ENCODE measurements at regions not wholly inside any gene's neighbourhood (a gene's known extent, or its start where the extent isn't known, plus 50 kb on each side); places are given as distances from the start of the nearest gene placed in this dataset.

GRCh38 chr7:26600411-26600810 lies 264.0 kb downstream of the SKAP2 start:
- Histone ChIP-seq H3K36me3 (ENCODE audit: insufficient read depth, low read length) (no peaks in the 10 kb centered on the region), H3F3A (ENCODE audit: low read depth) (no peaks in the 10 kb centered on the region), H2AFZ (ENCODE audit: low read length) (no peak overlapping the region), H4K20me1 (ENCODE audit: insufficient read depth, low read length, poor library complexity, severe bottlenecking) (no peaks in the 10 kb centered on the region), H3K9me3 (ENCODE audit: insufficient read depth, low read depth, low read length) (no peaks in the 10 kb centered on the region), H3K9ac (ENCODE audit: low read depth, low read length, poor library complexity, severe bottlenecking) (no peak overlapping the region), H3K4me3 (ENCODE audit: low read length, poor library complexity, severe bottlenecking) (no peak overlapping the region), H3K9me2 (replicated peaks; ENCODE audit: low read depth, low read length) (no peaks in the 10 kb centered on the region), H3K4me2 (ENCODE audit: low read depth, low read length, poor library complexity, severe bottlenecking) (no peak overlapping the region), H3K79me2 (ENCODE audit: insufficient read depth, low read length) (no peaks in the 10 kb centered on the region), H3K27me3 (ENCODE audit: insufficient read depth, low read length, poor library complexity, severe bottlenecking) (no peaks in the 10 kb centered on the region), H3K4me1 (ENCODE audit: insufficient read depth, low read length, poor library complexity, severe bottlenecking) (no peaks in the 10 kb centered on the region)
- no peak for TF ChIP-seq EZH2phosphoT487 (IDR thresholded peaks at IDR 0.05; ENCODE audit: borderline replicate concordance)
- no peak for TF ChIP-seq CTCF (conservative IDR thresholded peaks at IDR 0.05; ENCODE audit: low read length)

DNA sequence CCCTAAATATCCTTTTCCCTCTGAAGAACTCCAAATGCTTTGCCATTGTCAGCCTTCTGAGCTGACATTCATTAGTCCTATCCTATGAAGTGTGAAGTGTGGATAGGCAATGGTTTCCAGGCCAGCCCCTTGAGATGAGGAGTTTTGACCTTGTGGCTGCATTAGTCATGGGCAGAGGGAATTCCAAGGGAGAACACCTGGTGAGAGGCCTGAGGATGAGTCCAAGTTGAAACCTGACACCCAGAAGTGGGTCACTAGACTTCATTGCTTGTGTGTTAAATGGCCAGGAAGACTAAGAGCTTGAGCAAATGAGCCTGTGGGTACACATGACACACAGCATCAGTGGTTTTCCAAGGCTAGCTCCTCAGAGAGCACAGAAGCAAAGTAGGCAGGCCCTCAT lies 260.8 kb downstream of the SKAP2 start:
- no peaks in the 10 kb centered on the region for H3K36me3 ChIP-seq (ENCODE audit: insufficient read depth, low read length)
- no peaks in the 10 kb centered on the region for H3K9me3 ChIP-seq (ENCODE audit: insufficient read depth, low read depth, low read length)
- H4K20me1 ChIP-seq (ENCODE audit: insufficient read depth, low read length, poor library complexity, severe bottlenecking), result no peaks in the 10 kb centered on the region
- no peaks in the 10 kb centered on the region for H3K4me1 ChIP-seq (ENCODE audit: insufficient read depth, low read length, poor library complexity, severe bottlenecking)
- TF ChIP-seq CTCF (conservative IDR thresholded peaks at IDR 0.05; ENCODE audit: low read length) (no peak), EZH2phosphoT487 (IDR thresholded peaks at IDR 0.05; ENCODE audit: borderline replicate concordance) (no peak)
- no peaks in the 10 kb centered on the region for H3K27me3 ChIP-seq (ENCODE audit: insufficient read depth, low read length, poor library complexity, severe bottlenecking)
- no peak overlapping the region for H3K4me3 ChIP-seq (ENCODE audit: low read length, poor library complexity, severe bottlenecking)
- H3K4me2 ChIP-seq (ENCODE audit: low read depth, low read length, poor library complexity, severe bottlenecking), result no peak overlapping the region
- H3K9me2 ChIP-seq (replicated peaks; ENCODE audit: low read depth, low read length), result no peaks in the 10 kb centered on the region
- H3K79me2 ChIP-seq (ENCODE audit: insufficient read depth, low read length), result no peaks in the 10 kb centered on the region
- H2AFZ ChIP-seq (ENCODE audit: low read length), result no peak overlapping the region
- H3K9ac ChIP-seq (ENCODE audit: low read depth, low read length, poor library complexity, severe bottlenecking), result no peak overlapping the region
- no peaks in the 10 kb centered on the region for H3F3A ChIP-seq (ENCODE audit: low read depth)

DNA sequence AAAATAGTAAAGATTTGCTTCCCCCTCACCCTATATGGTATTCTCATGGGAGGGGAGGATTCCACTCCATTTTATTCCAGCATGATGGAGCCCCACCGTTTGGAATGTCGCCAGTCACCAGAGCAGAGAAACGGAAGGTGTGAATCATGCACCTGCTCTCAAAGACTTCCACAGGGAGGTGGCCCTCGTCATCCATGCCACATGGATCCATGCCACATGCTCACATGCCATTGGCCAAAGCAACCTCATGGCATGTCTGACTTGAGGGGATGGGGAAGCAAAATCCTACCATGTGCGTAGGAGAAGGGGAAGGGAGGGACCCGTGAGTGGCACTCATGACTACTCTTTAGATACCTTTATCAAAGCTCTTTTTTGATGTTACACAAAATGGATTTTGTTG lies 256.0 kb downstream of the SKAP2 start:
- Histone ChIP-seq H3K36me3 (ENCODE audit: insufficient read depth, low read length) (no peaks in the 10 kb centered on the region), H3K9me2 (replicated peaks; ENCODE audit: low read depth, low read length) (no peaks in the 10 kb centered on the region), H3K9me3 (ENCODE audit: insufficient read depth, low read depth, low read length) (no peaks in the 10 kb centered on the region), H3K79me2 (ENCODE audit: insufficient read depth, low read length) (no peaks in the 10 kb centered on the region), H3K4me2 (ENCODE audit: low read depth, low read length, poor library complexity, severe bottlenecking) (no peak overlapping the region), H3K9ac (ENCODE audit: low read depth, low read length, poor library complexity, severe bottlenecking) (no peak overlapping the region), H3F3A (ENCODE audit: low read depth) (no peaks in the 10 kb centered on the region), H3K27me3 (ENCODE audit: insufficient read depth, low read length, poor library complexity, severe bottlenecking) (no peaks in the 10 kb centered on the region), H4K20me1 (ENCODE audit: insufficient read depth, low read length, poor library complexity, severe bottlenecking) (no peaks in the 10 kb centered on the region), H3K4me1 (ENCODE audit: insufficient read depth, low read length, poor library complexity, severe bottlenecking) (no peaks in the 10 kb centered on the region), H3K4me3 (ENCODE audit: low read length, poor library complexity, severe bottlenecking) (no peak overlapping the region), H2AFZ (ENCODE audit: low read length) (no peak overlapping the region)
- no peak for TF ChIP-seq CTCF (conservative IDR thresholded peaks at IDR 0.05; ENCODE audit: low read length)
- no peak for TF ChIP-seq EZH2phosphoT487 (IDR thresholded peaks at IDR 0.05; ENCODE audit: borderline replicate concordance)
